PC-3 (cell line): ENCODE measurements at regions not wholly inside any gene's neighbourhood (a gene's known extent, or its start where the extent isn't known, plus 50 kb on each side); places are given as distances from the start of the nearest gene placed in this dataset.

ENCODE experiments used
- ATAC-seq: fragments of 200-7000 bp; cut with Tn5 transposase; 2 replicates; pipeline ENCODE4 v1.9.1; 2020; ENCODE audit warnings: mild to moderate bottlenecking, moderate library complexity
- BruUV-seq: library from RNA; stranded (reverse); fragments of 400-500 nt; replicated peaks from 2 replicates; lab custom pipeline; 2021; lab: Mats Ljungman, UMichigan
- CTCF ChIA-PET: fragments of 300-600 bp; sonication (Branson Sonifier 250); formaldehyde crosslinking; loops from one replicate; lab custom pipeline; 2022; ENCODE audit warnings: antibody characterized with exemption; lab: Charles Lee
- POLR2A ChIA-PET: fragments of 300-600 bp; sonication (Branson Sonifier 250); formaldehyde crosslinking; loops from one replicate; lab custom pipeline; 2022; ENCODE audit warnings: antibody characterized with exemption; ENCODE audit not compliant: unreplicated experiment; lab: Charles Lee
- DNase-seq: peaks from one replicate; pipeline ENCODE4 v3.0.0-alpha.2; 2015
- H2AFZ ChIP-seq: fragments of 300-600 bp; sonication (generic); 2 replicates; pipeline ENCODE4 v1.6.0; 2016; ENCODE audit warnings: antibody characterized with exemption, low read length
- H3F3A ChIP-seq: fragments of 300-600 bp; sonication (generic); one replicate; pipeline ENCODE4 v1.6.0; 2017; ENCODE audit warnings: antibody characterized with exemption, low read length, control low read depth, mild to moderate bottlenecking; ENCODE audit not compliant: unreplicated experiment
- H3K27ac ChIP-seq: fragments of 300-600 bp; sonication (generic); 2 replicates; pipeline ENCODE4 v1.5.1; 2016; ENCODE audit warnings: mild to moderate bottlenecking, low read length
- H3K27me3 ChIP-seq: fragments of 300-600 bp; sonication (generic); 2 replicates; pipeline ENCODE4 v1.6.1; 2016; ENCODE audit warnings: low read length, mixed read lengths
- H3K36me3 ChIP-seq: fragments of 300-600 bp; sonication (generic); 2 replicates; pipeline ENCODE4 v1.6.1; 2016; ENCODE audit warnings: low read depth, mixed run types, low read length, mixed read lengths
- H3K4me1 ChIP-seq: fragments of 300-600 bp; sonication (generic); 2 replicates; pipeline ENCODE4 v1.5.1; 2016; ENCODE audit warnings: low read length; ENCODE audit not compliant: insufficient read depth
- H3K4me2 ChIP-seq: fragments of 300-600 bp; sonication (generic); 2 replicates; pipeline ENCODE4 v1.6.0; 2016; ENCODE audit warnings: low read length
- H3K4me3 ChIP-seq: fragments of 300-600 bp; sonication (generic); 2 replicates; pipeline ENCODE4 v1.5.1; 2016; ENCODE audit warnings: mild to moderate bottlenecking, low read length, mixed read lengths
- H3K79me2 ChIP-seq: fragments of 300-600 bp; sonication (generic); 2 replicates; pipeline ENCODE4 v1.6.1; 2017; ENCODE audit warnings: low read length, mixed read lengths
- H3K9ac ChIP-seq: fragments of 300-600 bp; sonication (generic); 2 replicates; pipeline ENCODE4 v1.6.0; 2016; ENCODE audit warnings: mild to moderate bottlenecking, low read length
- H3K9me2 ChIP-seq: fragments of 300-600 bp; sonication (generic); replicated peaks from 2 replicates; pipeline ENCODE4 v1.6.1; 2016; ENCODE audit warnings: mixed run types, low read length, mixed read lengths
- H3K9me3 ChIP-seq: fragments of 300-600 bp; sonication (generic); 2 replicates; pipeline ENCODE4 v1.6.1; 2016; ENCODE audit warnings: low read length, mixed read lengths
- H4K20me1 ChIP-seq: fragments of 300-600 bp; sonication (generic); 2 replicates; pipeline ENCODE4 v1.6.1; 2016; ENCODE audit warnings: low read length, mixed read lengths
- EZH2 ChIP-seq: fragments of 300-600 bp; sonication (generic); IDR thresholded peaks from one replicate; pipeline ENCODE4 v1.6.1; 2017; ENCODE audit warnings: antibody characterized with exemption, mild to moderate bottlenecking, low read length; ENCODE audit not compliant: unreplicated experiment
- EZH2phosphoT487 ChIP-seq: fragments of 300-600 bp; sonication (generic); IDR thresholded peaks from 2 replicates; pipeline ENCODE4 v1.6.1; 2018; ENCODE audit warnings: mild to moderate bottlenecking, antibody characterized with exemption, low read length, borderline replicate concordance
- intact Hi-C: fragments of 100-400 bp; cut with micrococcal nuclease; formaldehyde crosslinking; loops from 2 replicates; pipeline ENCODE4 v1.9.0; 2023
- TF ChIP-seq, protein P1 (sequence below): fragments of 300-600 bp; sonication (generic); conservative IDR thresholded peaks from 2 replicates; pipeline ENCODE4 v1.5.1; 2017; ENCODE audit warnings: antibody characterized with exemption, low read depth, mild to moderate bottlenecking, low read length

GRCh38 chr3:68288085-68288484, 633.7 kb upstream of the SUCLG2 start:
- CTCF ChIA-PET, result no interaction called here
- POLR2A ChIA-PET, result no interaction called here
- Histone ChIP-seq H3K9ac (no peak overlapping the region), H4K20me1 (no peaks in the 10 kb centered on the region), H3K79me2 (no peaks in the 10 kb centered on the region), H3K27me3 (no peaks in the 10 kb centered on the region), H3K9me3 (no peaks in the 10 kb centered on the region), H3K4me1 (no peaks in the 10 kb centered on the region), H2AFZ (no peak overlapping the region), H3K27ac (no peak overlapping the region), H3K4me3 (no peak overlapping the region), H3K36me3 (no peaks in the 10 kb centered on the region), H3K9me2 (no peaks in the 10 kb centered on the region), H3F3A (no peaks in the 10 kb centered on the region), H3K4me2 (no peak overlapping the region)
- DNase-seq (no peak), ATAC-seq (no peak)
- BruUV-seq, result no TSS peak
- TF ChIP-seq, protein P1, sequence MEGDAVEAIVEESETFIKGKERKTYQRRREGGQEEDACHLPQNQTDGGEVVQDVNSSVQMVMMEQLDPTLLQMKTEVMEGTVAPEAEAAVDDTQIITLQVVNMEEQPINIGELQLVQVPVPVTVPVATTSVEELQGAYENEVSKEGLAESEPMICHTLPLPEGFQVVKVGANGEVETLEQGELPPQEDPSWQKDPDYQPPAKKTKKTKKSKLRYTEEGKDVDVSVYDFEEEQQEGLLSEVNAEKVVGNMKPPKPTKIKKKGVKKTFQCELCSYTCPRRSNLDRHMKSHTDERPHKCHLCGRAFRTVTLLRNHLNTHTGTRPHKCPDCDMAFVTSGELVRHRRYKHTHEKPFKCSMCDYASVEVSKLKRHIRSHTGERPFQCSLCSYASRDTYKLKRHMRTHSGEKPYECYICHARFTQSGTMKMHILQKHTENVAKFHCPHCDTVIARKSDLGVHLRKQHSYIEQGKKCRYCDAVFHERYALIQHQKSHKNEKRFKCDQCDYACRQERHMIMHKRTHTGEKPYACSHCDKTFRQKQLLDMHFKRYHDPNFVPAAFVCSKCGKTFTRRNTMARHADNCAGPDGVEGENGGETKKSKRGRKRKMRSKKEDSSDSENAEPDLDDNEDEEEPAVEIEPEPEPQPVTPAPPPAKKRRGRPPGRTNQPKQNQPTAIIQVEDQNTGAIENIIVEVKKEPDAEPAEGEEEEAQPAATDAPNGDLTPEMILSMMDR, result no peak
- TF ChIP-seq EZH2phosphoT487 (no peak), EZH2 (no peak)
- intact Hi-C loops, result no loop called here

GRCh38 chr3:68287101-68287500, 632.7 kb upstream of the SUCLG2 start:
- no peaks in the 10 kb centered on the region for H3K27me3 ChIP-seq
- DNase-seq, result no peak
- H3K4me3 ChIP-seq, result no peak overlapping the region
- H3K9me3 ChIP-seq, result no peaks in the 10 kb centered on the region
- H2AFZ ChIP-seq, result no peak overlapping the region
- POLR2A ChIA-PET, result no interaction called here
- ATAC-seq, result no peak
- no peaks in the 10 kb centered on the region for H3K79me2 ChIP-seq
- no peaks in the 10 kb centered on the region for H3K4me1 ChIP-seq
- BruUV-seq, result no TSS peak
- no peak overlapping the region for H3K4me2 ChIP-seq
- CTCF ChIA-PET, result no interaction called here
- TF ChIP-seq EZH2phosphoT487, result no peak
- TF ChIP-seq, protein P1, result no peak
- no peak for TF ChIP-seq EZH2
- H4K20me1 ChIP-seq, result no peaks in the 10 kb centered on the region
- no peaks in the 10 kb centered on the region for H3K9me2 ChIP-seq
- no peaks in the 10 kb centered on the region for H3K36me3 ChIP-seq
- no peak overlapping the region for H3K27ac ChIP-seq
- no peaks in the 10 kb centered on the region for H3F3A ChIP-seq
- no peak overlapping the region for H3K9ac ChIP-seq
- intact Hi-C loops, result no loop called here

GRCh38 chr3:68274286-68274685, 619.9 kb upstream of the SUCLG2 start:
- Histone ChIP-seq H3K4me1 (no peaks in the 10 kb centered on the region), H3K79me2 (no peaks in the 10 kb centered on the region), H3K36me3 (no peaks in the 10 kb centered on the region), H3K27ac (no peak overlapping the region), H3F3A (no peaks in the 10 kb centered on the region), H3K9ac (no peak overlapping the region), H3K9me2 (no peaks in the 10 kb centered on the region), H3K4me2 (no peak overlapping the region), H4K20me1 (no peaks in the 10 kb centered on the region), H3K27me3 (no peaks in the 10 kb centered on the region), H3K4me3 (no peak overlapping the region), H3K9me3 (no peaks in the 10 kb centered on the region), H2AFZ (no peak overlapping the region)
- ChIA-PET CTCF (no interaction called here), POLR2A (no interaction called here)
- intact Hi-C loops, result no loop called here
- ATAC-seq, result no peak
- DNase-seq, result no peak
- TF ChIP-seq EZH2 (no peak), EZH2phosphoT487 (no peak)
- TF ChIP-seq, protein P1, result no peak
- BruUV-seq, result no TSS peak
